SKM-1 (cell line): ENCODE measurements at regions not wholly inside any gene's neighbourhood (a gene's known extent, or its start where the extent isn't known, plus 50 kb on each side); places are given as distances from the start of the nearest gene placed in this dataset.
"Not testable (repeated sequence)": the region's sequence is repeated elsewhere in the genome, so short reads cannot be mapped to it uniquely, and the experiment has no call there.

Source experiments
- DNase-seq: peaks from one replicate; lab custom pipeline; 2025; ENCODE audit not compliant: unreplicated experiment; lab: John Stamatoyannopoulos, UW

DNA sequence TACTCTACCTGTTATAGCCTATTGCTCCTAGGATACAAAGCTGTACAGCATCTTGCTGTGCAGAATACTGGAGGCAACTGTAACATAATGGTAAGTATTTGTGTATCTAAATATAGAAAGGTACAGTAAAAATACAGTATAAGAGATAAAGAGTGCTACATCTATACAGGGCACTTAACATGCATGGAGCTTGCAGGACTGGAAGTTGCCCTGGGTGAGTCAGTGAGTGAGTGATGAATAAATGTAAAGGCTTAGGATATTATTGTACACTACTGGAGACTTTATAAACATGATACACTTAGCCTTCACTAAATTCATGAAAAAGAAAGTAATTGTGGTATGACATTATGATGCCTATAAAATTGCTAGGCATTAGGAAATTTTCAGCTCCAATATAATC lies 65.5 kb upstream of the OSMR start:
- no peak for DNase-seq

DNA sequence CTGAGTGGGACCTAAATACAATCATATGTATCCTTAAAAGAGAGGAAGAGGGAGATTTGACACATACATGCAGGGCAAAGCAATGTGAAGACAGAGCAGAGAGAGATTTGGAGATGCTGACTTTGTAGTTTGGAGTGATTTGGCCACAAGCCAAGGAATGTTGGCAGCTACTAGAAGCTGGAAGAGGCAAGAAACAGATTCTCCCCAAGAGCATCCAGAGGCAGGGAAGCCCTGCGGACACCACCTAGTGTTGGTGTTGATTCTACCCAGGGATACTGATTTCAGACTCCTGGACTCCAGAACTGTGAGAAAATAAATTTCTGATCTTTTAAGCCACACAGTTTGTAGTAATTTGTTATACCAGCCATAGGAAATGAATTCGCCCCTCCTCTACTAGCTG lies 64.9 kb upstream of the OSMR start:
- DNase-seq, result no peak

- DNase-seq, result no peak
These were observed 63.5 kb upstream of the OSMR start for GRCh38 chr5:38782180-38782835.

GRCh38 chr5:38783011-38783561 lies 62.7 kb upstream of the OSMR start:
- DNase-seq, result no peak

DNA sequence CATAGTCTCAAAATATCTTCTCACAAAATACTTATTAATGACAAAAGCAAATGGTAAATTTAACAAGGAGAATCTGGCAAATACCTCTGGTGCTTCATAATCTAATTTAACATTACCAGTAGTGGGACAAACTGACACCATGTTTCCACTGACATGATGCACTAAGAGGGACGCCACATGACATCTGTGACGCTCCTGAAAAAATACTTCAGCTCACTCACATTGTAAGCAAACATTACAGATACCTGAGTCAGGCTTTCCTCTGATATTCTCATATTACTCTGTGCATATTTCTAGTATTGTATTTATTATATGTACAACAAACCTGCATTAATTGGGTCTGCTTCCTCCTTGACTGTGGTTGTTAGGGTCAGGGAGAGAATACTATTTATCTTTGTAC lies 56.7 kb upstream of the OSMR start:
- no peak for DNase-seq

DNA sequence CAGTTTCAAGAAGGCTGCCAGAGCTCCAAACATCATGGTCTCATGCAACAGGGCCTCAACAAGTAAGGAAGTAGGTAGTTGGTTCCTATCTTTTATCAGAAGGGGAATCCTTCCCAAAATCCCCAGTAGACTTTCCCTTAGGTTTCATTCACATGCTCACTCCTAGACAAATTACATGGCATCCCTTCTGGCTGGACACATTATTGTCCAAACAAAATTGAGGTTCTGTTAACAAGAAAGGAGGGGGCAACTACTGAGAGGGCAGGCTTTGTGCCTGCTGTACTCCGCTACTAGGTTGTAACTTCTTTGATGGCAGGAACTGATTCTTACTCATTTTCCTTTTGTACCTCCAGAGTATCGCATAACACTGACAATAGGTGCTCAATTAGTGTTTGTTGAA lies 56.0 kb upstream of the OSMR start:
- no peak for DNase-seq

DNA sequence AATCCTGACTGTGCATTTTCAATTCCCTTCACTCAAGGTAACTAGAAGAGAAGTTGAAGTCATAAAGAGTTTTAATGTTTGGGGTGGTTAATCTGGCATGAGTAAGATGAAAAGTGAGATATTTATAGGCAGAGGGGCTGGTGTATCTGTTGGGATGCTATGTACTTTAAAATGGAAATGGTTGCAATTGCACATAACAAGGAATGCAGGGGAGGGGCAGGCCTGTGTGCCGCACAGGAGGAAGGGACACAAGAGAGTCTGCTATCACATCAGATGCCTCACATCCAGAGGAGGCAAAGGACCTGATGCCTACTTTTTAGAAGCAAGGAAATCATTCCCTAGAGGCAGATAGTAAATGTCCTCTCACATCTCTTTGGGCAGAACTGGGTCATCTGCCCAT lies 55.5 kb upstream of the OSMR start:
- DNase-seq, result no peak

GRCh38 chr5:38790891-38791290 lies 54.9 kb upstream of the OSMR start:
- DNase-seq, result no peak

GRCh38 chr5:38793099-38793498 lies 52.7 kb upstream of the OSMR start:
- DNase-seq, result no peak

DNA sequence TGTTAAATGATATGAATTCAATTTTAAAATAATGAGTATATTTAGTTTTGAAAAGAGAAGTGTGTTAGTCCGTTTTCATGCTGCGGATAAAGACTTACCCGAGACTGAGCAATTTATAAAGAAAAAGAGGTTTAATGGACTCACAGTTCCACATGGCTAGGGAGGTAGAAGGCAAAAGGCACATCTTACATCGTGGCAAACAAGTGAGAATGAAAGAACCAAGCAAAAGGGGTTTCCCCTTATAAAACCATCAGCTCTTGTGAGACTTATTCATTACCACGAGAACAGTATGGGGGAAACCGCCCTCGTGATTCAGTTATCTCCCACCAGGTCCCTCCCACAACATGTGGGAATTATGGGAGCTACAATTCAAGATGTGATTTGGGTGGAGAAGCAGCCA lies 51.8 kb upstream of the OSMR start:
- DNase-seq, result not testable (repeated sequence)

GRCh38 chr5:38794986-38795385 lies 50.8 kb upstream of the OSMR start:
- DNase-seq, result no peak

DNA sequence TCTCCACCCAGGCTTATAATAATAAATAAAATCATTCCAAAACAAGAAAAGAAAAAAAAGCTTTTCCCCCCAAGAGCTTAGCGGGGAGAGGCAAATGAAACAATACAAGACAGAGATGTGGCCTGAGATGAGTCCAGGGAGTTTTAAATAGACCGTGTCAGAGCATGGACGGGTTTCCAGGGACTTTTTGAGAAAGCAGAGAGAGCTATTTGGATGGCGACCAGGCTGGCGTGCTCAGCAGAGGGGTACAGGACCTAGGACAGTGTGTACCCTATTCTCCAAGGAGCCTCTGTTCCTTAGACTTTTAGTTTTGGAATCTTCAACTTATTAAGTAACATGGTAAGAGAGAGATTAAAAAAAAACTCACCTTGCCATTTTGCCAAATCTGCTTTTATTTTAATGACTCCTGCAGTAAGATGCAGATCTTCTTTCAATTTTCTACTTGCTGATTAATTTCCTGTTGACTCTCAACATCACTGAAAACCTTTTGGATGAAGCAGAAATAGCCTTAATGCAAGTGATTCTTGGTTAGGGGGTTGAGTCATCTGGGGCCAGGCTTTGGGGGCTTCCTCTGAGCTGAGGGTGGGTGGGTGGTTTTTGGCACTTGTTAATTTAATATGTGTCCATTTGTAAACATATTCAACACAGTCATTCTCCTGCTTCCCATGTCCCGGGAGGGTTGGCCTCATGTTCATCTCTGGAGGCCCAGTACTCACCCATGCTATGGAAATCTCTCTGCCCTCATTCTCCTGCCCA lies 49.6 kb upstream of the OSMR start:
- no peak for DNase-seq
